Tibial nerve (tissue), 4 donors: ENCODE measurements at regions not wholly inside any gene's neighbourhood (a gene's known extent, or its start where the extent isn't known, plus 50 kb on each side); places are given as distances from the start of the nearest gene placed in this dataset.

Experiments used
- DNase-seq, 2 donors: peaks; one replicate each; pipeline ENCODE4 v3.0.0-alpha.2; 2019; ENCODE audit warnings: low spot score in 2 of 2
- H3K27ac ChIP-seq, 4 donors: fragments of 200-600 bp; sonication (generic) in 3 of 4; one replicate each; pipeline ENCODE4 v1.5.1; 2017 to 2019; ENCODE audit warnings: mild to moderate bottlenecking in 1 of 4
- H3K27me3 ChIP-seq, 2 donors: fragments of 200-600 bp; sonication (generic) in 1 of 2; one replicate each; pipeline versions ENCODE4 v1.5.1 to v1.6.0; 2017 to 2019
- H3K36me3 ChIP-seq, 3 donors: fragments of 200-600 bp; sonication (generic); one replicate each; pipeline ENCODE4 v1.5.1; 2018 to 2019
- H3K4me1 ChIP-seq, 4 donors: fragments of 200-600 bp; sonication (generic) in 3 of 4; one replicate each; pipeline ENCODE4 v1.5.1; 2017 to 2019
- H3K4me3 ChIP-seq, 4 donors: fragments of 200-600 bp; sonication (generic) in 3 of 4; one replicate each; pipeline ENCODE4 v1.5.1; 2017 to 2019; ENCODE audit warnings: mild to moderate bottlenecking in 1 of 4, moderate library complexity in 1 of 4
- H3K9me3 ChIP-seq, 4 donors: fragments of 200-600 bp; sonication (generic) in 3 of 4; one replicate each; pipeline ENCODE4 v1.5.1; 2017 to 2019
- CTCF ChIP-seq, 5 experiments: fragments of 200-600 bp in 3 of 5; fragments of 450-650 bp in 2 of 5; sonication (generic) in 3 of 5; IDR thresholded peaks; one replicate each; pipeline ENCODE4 v1.5.1; 2016 to 2019; ENCODE audit warnings: antibody characterized with exemption in 5 of 5, mild to moderate bottlenecking in 3 of 5, moderate library complexity in 2 of 5
- EP300 ChIP-seq, 2 donors: sonication (generic); formaldehyde crosslinking; IDR thresholded peaks; one replicate each; pipeline ENCODE4 v1.6.1; 2017; ENCODE audit warnings: antibody characterized with exemption in 2 of 2, mild to moderate bottlenecking in 1 of 2
- POLR2A ChIP-seq, 2 donors: fragments of 450-650 bp; IDR thresholded peaks; one replicate each; pipeline ENCODE4 v1.6.1; 2017; ENCODE audit warnings: antibody characterized with exemption in 2 of 2, mild to moderate bottlenecking in 2 of 2, moderate library complexity in 2 of 2
- WGBS, 2 donors: methylation state at CpG; one replicate each; pipeline ENCODE4 v1.1.5; 2018; 5-methylcytosine and 5-hydroxymethylcytosine counted together

DNA sequence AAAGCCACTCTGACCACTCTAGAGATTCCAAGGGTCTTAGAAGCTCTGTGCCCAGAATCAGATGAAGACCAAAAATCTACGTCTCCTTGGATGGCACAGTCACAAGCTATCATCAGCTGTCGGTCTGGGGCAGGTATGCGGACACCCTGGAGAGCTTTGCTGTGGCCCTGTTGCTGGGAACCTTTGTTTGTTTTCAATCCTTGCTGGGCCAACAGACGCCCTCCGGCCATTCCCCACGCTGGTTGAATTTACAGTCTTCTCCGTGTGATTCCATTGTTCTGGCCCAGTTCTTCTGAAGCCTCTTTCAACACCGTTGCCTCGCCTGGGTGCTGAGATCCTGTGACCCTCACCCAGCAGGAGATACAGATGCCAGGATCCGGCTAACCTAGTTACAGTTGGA, 149.4 kb upstream of the PFKP start:
- Histone ChIP-seq H3K27me3 (no peaks in the 10 kb centered on the region), H3K27ac (no peak overlapping the region), H3K9me3 (no peaks in the 10 kb centered on the region), H3K36me3 (no peaks in the 10 kb centered on the region), H3K4me1 (no peaks in the 10 kb centered on the region), H3K4me3 (no peak overlapping the region)
- no peak for TF ChIP-seq CTCF (IDR thresholded peaks at IDR 0.05)
- no peak for TF ChIP-seq POLR2A (IDR thresholded peaks at IDR 0.05)
- TF ChIP-seq EP300 (IDR thresholded peaks at IDR 0.05): no peak
- WGBS, 2 donors: 67 to 79% methylated on average over 10 of the region's 10 CpGs
- DNase-seq: no peak

- no peak overlapping the region for H3K27ac ChIP-seq
- H3K36me3 ChIP-seq: no peaks in the 10 kb centered on the region
- H3K9me3 ChIP-seq: no peaks in the 10 kb centered on the region
- WGBS, 2 donors: 90 to 97% methylated on average over 10 to 11 of the region's 11 CpGs
- H3K4me1 ChIP-seq: no peaks in the 10 kb centered on the region
- no peaks in the 10 kb centered on the region for H3K27me3 ChIP-seq
- no peak for DNase-seq
- TF ChIP-seq POLR2A (IDR thresholded peaks at IDR 0.05): no peak
- no peak for TF ChIP-seq CTCF (IDR thresholded peaks at IDR 0.05)
- TF ChIP-seq EP300 (IDR thresholded peaks at IDR 0.05): no peak
- H3K4me3 ChIP-seq: no peak overlapping the region
These were observed 151.9 kb upstream of the PFKP start for GRCh38 chr10:2915412-2915811.

GRCh38 chr10:2914741-2915140, 152.6 kb upstream of the PFKP start:
- 86 to 89% methylated on average over 5 of the region's 5 CpGs for WGBS, 2 donors
- H3K4me3 ChIP-seq: no peak overlapping the region
- no peaks in the 10 kb centered on the region for H3K27me3 ChIP-seq
- no peaks in the 10 kb centered on the region for H3K4me1 ChIP-seq
- no peak for DNase-seq
- H3K27ac ChIP-seq: no peak overlapping the region
- TF ChIP-seq POLR2A (IDR thresholded peaks at IDR 0.05) (no peak), EP300 (IDR thresholded peaks at IDR 0.05) (no peak), CTCF (IDR thresholded peaks at IDR 0.05) (no peak)
- no peaks in the 10 kb centered on the region for H3K36me3 ChIP-seq
- H3K9me3 ChIP-seq: no peaks in the 10 kb centered on the region

GRCh38 chr10:2913474-2913873, 153.9 kb upstream of the PFKP start:
- TF ChIP-seq POLR2A (IDR thresholded peaks at IDR 0.05) (no peak), EP300 (IDR thresholded peaks at IDR 0.05) (no peak), CTCF (IDR thresholded peaks at IDR 0.05) (no peak)
- Histone ChIP-seq H3K4me3 (no peak overlapping the region), H3K27me3 (no peaks in the 10 kb centered on the region), H3K9me3 (no peaks in the 10 kb centered on the region), H3K4me1 (no peaks in the 10 kb centered on the region), H3K36me3 (no peaks in the 10 kb centered on the region), H3K27ac (no peak overlapping the region)
- DNase-seq: no peak
- 37 to 68% methylated on average over 4 of the region's 4 CpGs for WGBS, 2 donors

DNA sequence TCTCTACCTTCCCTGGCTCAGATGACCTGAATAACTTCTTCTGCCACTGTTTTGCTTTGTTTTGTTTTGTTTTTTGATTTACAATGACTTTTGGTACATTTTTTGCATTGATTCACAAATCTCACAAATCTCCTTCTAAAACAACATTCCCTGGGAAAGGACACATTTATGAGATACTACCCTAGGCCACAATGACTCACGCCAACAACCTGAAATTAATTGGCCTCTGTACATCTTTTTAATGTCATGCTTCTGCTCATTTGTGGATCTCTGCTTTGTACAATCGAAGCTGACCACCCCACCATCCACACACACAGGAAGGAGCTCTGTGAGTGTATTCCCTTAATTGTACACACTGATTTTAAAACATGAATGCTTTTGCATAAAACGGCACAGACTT, 156.7 kb upstream of the PFKP start:
- Histone ChIP-seq H3K27ac (no peak overlapping the region), H3K4me3 (no peak overlapping the region), H3K36me3 (no peaks in the 10 kb centered on the region), H3K27me3 (no peaks in the 10 kb centered on the region), H3K4me1 (no peaks in the 10 kb centered on the region), H3K9me3 (no peaks in the 10 kb centered on the region)
- WGBS, 2 donors: 42 to 50% methylated on average over 3 of the region's 3 CpGs
- no peak for DNase-seq
- TF ChIP-seq CTCF (IDR thresholded peaks at IDR 0.05) (no peak), EP300 (IDR thresholded peaks at IDR 0.05) (no peak), POLR2A (IDR thresholded peaks at IDR 0.05) (no peak)
